H1 (cell line): ENCODE measurements at regions not wholly inside any gene's neighbourhood (a gene's known extent, or its start where the extent isn't known, plus 50 kb on each side); places are given as distances from the start of the nearest gene placed in this dataset.

Experiments used
- EGR1 ChIP-seq: IDR thresholded peaks from 2 replicates; pipeline ENCODE4 v1.6.1; 2011; ENCODE audit warnings: low read depth, low read length, borderline replicate concordance
- EZH2 ChIP-seq: fragments of 200-600 bp; sonication (generic); IDR thresholded peaks from 2 replicates; pipeline ENCODE4 v1.7.1; 2012; ENCODE audit warnings: low read depth, mild to moderate bottlenecking, moderate library complexity, low read length, inconsistent platforms; ENCODE audit not compliant: severe bottlenecking

- TF ChIP-seq EZH2 = no peak
- TF ChIP-seq EGR1 = no peak
Observed at GRCh38 chr2:239687441-239687840, 286.6 kb upstream of the HDAC4 start (continued).
